Smooth muscle cell (in vitro differentiated cells): ENCODE measurements at regions not wholly inside any gene's neighbourhood (a gene's known extent, or its start where the extent isn't known, plus 50 kb on each side); places are given as distances from the start of the nearest gene placed in this dataset.

Experiments used
- DNase-seq: peaks from one replicate; lab custom pipeline; 2025; ENCODE audit not compliant: unreplicated experiment; lab: John Stamatoyannopoulos, UW
- H2AFZ ChIP-seq: fragments of 200-600 bp; sonication (generic); 2 replicates; pipeline ENCODE4 v1.6.0; 2016; ENCODE audit warnings: antibody characterized with exemption, low read depth, mild to moderate bottlenecking
- H3F3A ChIP-seq: fragments of 200-600 bp; sonication (generic); 2 replicates; pipeline ENCODE4 v1.6.0; 2017; ENCODE audit warnings: antibody characterized with exemption, low read depth
- H3K27ac ChIP-seq: fragments of 200-600 bp; sonication (generic); 2 replicates; pipeline ENCODE4 v1.5.1; 2016; ENCODE audit warnings: low read depth, mild to moderate bottlenecking
- H3K27me3 ChIP-seq: fragments of 200-600 bp; sonication (generic); 2 replicates; pipeline ENCODE4 v1.6.1; 2016; ENCODE audit warnings: low read depth, mild to moderate bottlenecking
- H3K36me3 ChIP-seq: fragments of 200-600 bp; sonication (generic); 2 replicates; pipeline ENCODE4 v1.5.1; 2016; ENCODE audit warnings: low read depth
- H3K4me1 ChIP-seq: fragments of 200-600 bp; sonication (generic); 2 replicates; pipeline ENCODE4 v1.5.1; 2016; ENCODE audit warnings: low read depth
- H3K4me2 ChIP-seq: fragments of 200-600 bp; sonication (generic); 2 replicates; pipeline ENCODE4 v1.6.0; 2016; ENCODE audit warnings: mild to moderate bottlenecking
- H3K4me3 ChIP-seq: fragments of 200-600 bp; sonication (generic); 2 replicates; pipeline ENCODE4 v1.5.1; 2016; ENCODE audit warnings: mild to moderate bottlenecking
- H3K79me2 ChIP-seq: fragments of 200-600 bp; sonication (generic); 2 replicates; pipeline ENCODE4 v1.6.0; 2016; ENCODE audit warnings: low read depth, mild to moderate bottlenecking
- H3K9ac ChIP-seq: fragments of 200-600 bp; sonication (generic); 2 replicates; pipeline ENCODE4 v1.6.0; 2016; ENCODE audit warnings: low read depth
- H3K9me3 ChIP-seq: fragments of 200-600 bp; sonication (generic); replicated peaks from 2 replicates; pipeline ENCODE4 v1.5.1; 2016; ENCODE audit warnings: low read depth
- H4K20me1 ChIP-seq: fragments of 200-600 bp; sonication (generic); 2 replicates; pipeline ENCODE4 v1.6.0; 2016; ENCODE audit warnings: low read depth
- WGBS: methylation state at CpG from one replicate; pipeline ENCODE4 v1.1.7; 2016; ENCODE audit warnings: low lambda C conversion rate; 5-methylcytosine and 5-hydroxymethylcytosine counted together
- TF ChIP-seq, protein P1 (sequence below): fragments of 200-600 bp; sonication (generic); IDR thresholded peaks from 2 replicates; pipeline ENCODE4 v1.5.1; 2017; ENCODE audit warnings: borderline replicate concordance, mild to moderate bottlenecking, antibody characterized with exemption; ENCODE audit not compliant: insufficient read depth, poor library complexity, severe bottlenecking

DNA sequence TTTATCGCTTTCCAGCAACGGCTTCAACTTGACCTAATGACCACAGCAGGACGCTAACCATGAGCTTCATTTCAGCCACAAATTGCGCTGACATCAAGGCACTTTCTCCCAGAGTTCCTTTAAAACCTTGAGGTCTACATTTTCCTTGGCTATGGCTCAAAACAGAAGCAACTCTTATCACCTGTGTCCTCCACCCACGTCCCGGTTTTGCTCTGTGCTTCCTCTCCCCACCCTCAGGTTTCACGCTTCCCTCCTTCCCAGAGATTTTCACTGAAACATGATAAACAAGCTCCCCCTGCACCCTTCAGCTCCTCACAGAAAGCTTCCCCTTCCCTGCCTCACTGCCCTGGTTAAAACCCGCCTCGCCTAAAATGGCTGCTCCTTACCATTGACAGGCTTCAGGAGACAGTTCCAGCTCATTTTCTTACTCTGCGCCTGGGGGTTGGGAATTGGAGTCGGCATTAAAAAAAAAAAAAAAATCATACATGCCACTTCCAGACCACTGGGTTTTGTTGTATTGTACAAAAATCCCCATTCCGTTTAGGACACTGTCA, 229.5 kb downstream of the UBE3D start:
- Histone ChIP-seq H3K4me2 (no peak overlapping the region), H4K20me1 (no peaks in the 10 kb centered on the region), H3K27ac (no peak overlapping the region), H3K36me3 (no peaks in the 10 kb centered on the region), H3K27me3 (no peaks in the 10 kb centered on the region), H3F3A (no peaks in the 10 kb centered on the region), H3K9me3 (no peaks in the 10 kb centered on the region), H3K4me3 (no peak overlapping the region), H3K4me1 (no peaks in the 10 kb centered on the region), H3K9ac (no peak overlapping the region), H3K79me2 (no peaks in the 10 kb centered on the region), H2AFZ (no peak overlapping the region)
- DNase-seq, result no peak
- TF ChIP-seq, protein P1, sequence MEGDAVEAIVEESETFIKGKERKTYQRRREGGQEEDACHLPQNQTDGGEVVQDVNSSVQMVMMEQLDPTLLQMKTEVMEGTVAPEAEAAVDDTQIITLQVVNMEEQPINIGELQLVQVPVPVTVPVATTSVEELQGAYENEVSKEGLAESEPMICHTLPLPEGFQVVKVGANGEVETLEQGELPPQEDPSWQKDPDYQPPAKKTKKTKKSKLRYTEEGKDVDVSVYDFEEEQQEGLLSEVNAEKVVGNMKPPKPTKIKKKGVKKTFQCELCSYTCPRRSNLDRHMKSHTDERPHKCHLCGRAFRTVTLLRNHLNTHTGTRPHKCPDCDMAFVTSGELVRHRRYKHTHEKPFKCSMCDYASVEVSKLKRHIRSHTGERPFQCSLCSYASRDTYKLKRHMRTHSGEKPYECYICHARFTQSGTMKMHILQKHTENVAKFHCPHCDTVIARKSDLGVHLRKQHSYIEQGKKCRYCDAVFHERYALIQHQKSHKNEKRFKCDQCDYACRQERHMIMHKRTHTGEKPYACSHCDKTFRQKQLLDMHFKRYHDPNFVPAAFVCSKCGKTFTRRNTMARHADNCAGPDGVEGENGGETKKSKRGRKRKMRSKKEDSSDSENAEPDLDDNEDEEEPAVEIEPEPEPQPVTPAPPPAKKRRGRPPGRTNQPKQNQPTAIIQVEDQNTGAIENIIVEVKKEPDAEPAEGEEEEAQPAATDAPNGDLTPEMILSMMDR, result no peak
- WGBS, result 82% methylated on average over 12 of the region's 12 CpGs

DNA sequence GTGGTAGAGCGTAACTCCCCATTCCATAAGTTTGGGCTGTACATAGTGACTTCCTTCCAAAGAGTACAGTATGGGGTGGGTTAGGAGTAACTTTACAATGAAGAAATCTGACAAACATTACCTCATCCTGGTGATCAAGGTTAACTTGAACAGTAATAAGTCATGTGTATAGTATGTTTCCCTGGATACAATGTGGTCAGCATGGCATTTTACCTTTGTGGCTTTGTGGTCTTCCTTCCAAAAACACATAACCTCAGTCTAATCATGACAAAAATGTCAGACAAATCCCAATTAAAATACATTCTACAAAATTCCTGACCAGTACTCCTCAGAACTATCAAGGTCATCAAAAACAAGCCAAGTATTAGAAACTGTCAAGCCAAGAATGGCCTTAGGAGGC, 225.1 kb downstream of the UBE3D start:
- no peaks in the 10 kb centered on the region for H3F3A ChIP-seq
- DNase-seq, result no peak
- 100% methylated on average over 1 of the region's 1 CpG for WGBS
- H3K27me3 ChIP-seq, result no peaks in the 10 kb centered on the region
- no peaks in the 10 kb centered on the region for H3K79me2 ChIP-seq
- TF ChIP-seq, protein P1, result no peak
- no peak overlapping the region for H3K4me2 ChIP-seq
- no peaks in the 10 kb centered on the region for H3K9me3 ChIP-seq
- H2AFZ ChIP-seq, result no peak overlapping the region
- no peak overlapping the region for H3K27ac ChIP-seq
- no peaks in the 10 kb centered on the region for H4K20me1 ChIP-seq
- H3K4me3 ChIP-seq, result no peak overlapping the region
- no peaks in the 10 kb centered on the region for H3K36me3 ChIP-seq
- no peaks in the 10 kb centered on the region for H3K4me1 ChIP-seq
- H3K9ac ChIP-seq, result no peak overlapping the region

DNA sequence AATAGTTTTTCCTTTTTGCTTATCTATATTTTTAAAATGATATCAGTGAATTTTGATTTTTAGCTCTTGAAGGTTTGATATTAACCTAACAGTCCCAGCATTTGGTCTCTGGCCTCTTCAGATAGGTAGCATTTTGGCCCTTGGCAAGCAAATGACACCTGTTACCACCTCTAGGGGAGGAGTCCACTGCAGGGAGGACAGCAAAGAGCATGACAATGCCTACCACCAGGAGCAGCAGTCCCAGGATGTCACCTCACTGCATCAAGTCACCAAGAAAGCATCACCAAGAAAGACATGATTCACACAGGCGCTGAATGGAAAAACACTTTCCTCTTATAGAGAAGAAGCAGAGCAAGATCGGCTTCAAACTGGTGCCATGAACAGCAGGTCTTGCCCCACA, 224.3 kb downstream of the UBE3D start:
- no peaks in the 10 kb centered on the region for H3K27me3 ChIP-seq
- no peak overlapping the region for H2AFZ ChIP-seq
- no peak for DNase-seq

More for the DNA sequence above, 224.3 kb downstream of the UBE3D start:
- TF ChIP-seq, protein P1, result no peak
- no peak overlapping the region for H3K4me3 ChIP-seq
- no peaks in the 10 kb centered on the region for H3K9me3 ChIP-seq
- no peak overlapping the region for H3K9ac ChIP-seq
- H3K36me3 ChIP-seq, result no peaks in the 10 kb centered on the region
- H3K27ac ChIP-seq, result no peak overlapping the region
- no peaks in the 10 kb centered on the region for H3K4me1 ChIP-seq
- WGBS, result 93% methylated on average over 2 of the region's 2 CpGs
- H3K4me2 ChIP-seq, result no peak overlapping the region
- H3K79me2 ChIP-seq, result no peaks in the 10 kb centered on the region
- no peaks in the 10 kb centered on the region for H3F3A ChIP-seq
- H4K20me1 ChIP-seq, result no peaks in the 10 kb centered on the region
